Eye (tissue), 1 donor: ENCODE measurements at regions not wholly inside any gene's neighbourhood (a gene's known extent, or its start where the extent isn't known, plus 50 kb on each side); places are given as distances from the start of the nearest gene placed in this dataset.

Experiments used
- DNase-seq: peaks from one replicate; pipeline ENCODE4 v3.0.0-alpha.2; 2015

GRCh38 chr2:215528555-215528954 is 92.7 kb upstream of the FN1 start:
- no peak for DNase-seq

GRCh38 chr2:215527736-215528135 is 91.9 kb upstream of the FN1 start:
- DNase-seq, result peak; percentile 39

- no peak for DNase-seq
Measured at GRCh38 chr2:215526341-215526740, 90.5 kb upstream of the FN1 start.

- DNase-seq, result peak; percentile 34
Measured at GRCh38 chr2:215522237-215522636, 86.4 kb upstream of the FN1 start.

- no peak for DNase-seq
Measured at GRCh38 chr2:215521031-215521430, 85.2 kb upstream of the FN1 start.

- DNase-seq, result no peak
Measured at GRCh38 chr2:215517391-215517790, 81.5 kb upstream of the FN1 start.

GRCh38 chr2:215514516-215514915 is 78.6 kb upstream of the FN1 start:
- DNase-seq, result no peak

- DNase-seq, result no peak
Measured at GRCh38 chr2:215511454-215512346, 75.8 kb upstream of the FN1 start.

GRCh38 chr2:215507836-215508235 is 72.0 kb upstream of the FN1 start:
- no peak for DNase-seq

- DNase-seq, result no peak
Measured at GRCh38 chr2:215507136-215507535, 71.3 kb upstream of the FN1 start.

- no peak for DNase-seq
Measured at GRCh38 chr2:215506604-215506990, 70.7 kb upstream of the FN1 start.

- DNase-seq, result no peak
Measured at GRCh38 chr2:215505044-215505786, 69.3 kb upstream of the FN1 start.

- no peak for DNase-seq
Measured at GRCh38 chr2:215504547-215504946, 68.7 kb upstream of the FN1 start.

GRCh38 chr2:215503381-215503780 is 67.5 kb upstream of the FN1 start:
- DNase-seq, result no peak

- no peak for DNase-seq
Measured at GRCh38 chr2:215500466-215500865, 64.6 kb upstream of the FN1 start.

- no peak for DNase-seq
Measured at GRCh38 chr2:215499331-215499730, 63.5 kb upstream of the FN1 start.

GRCh38 chr2:215498431-215498830 is 62.6 kb upstream of the FN1 start:
- no peak for DNase-seq

- DNase-seq, result no peak
Measured at GRCh38 chr2:215493376-215493775, 57.5 kb upstream of the FN1 start.

- no peak for DNase-seq
Measured at GRCh38 chr2:215489288-215489848, 53.5 kb upstream of the FN1 start.

GRCh38 chr2:215487002-215487372 is 51.1 kb upstream of the FN1 start:
- DNase-seq, result no peak

- DNase-seq, result no peak
Measured at GRCh38 chr2:215486291-215487001, 50.6 kb upstream of the FN1 start.
